Mucosa of stomach (tissue), 1 donor: ENCODE measurements at regions not wholly inside any gene's neighbourhood (a gene's known extent, or its start where the extent isn't known, plus 50 kb on each side); places are given as distances from the start of the nearest gene placed in this dataset.

Source experiments
- H3K27me3 ChIP-seq: one replicate; pipeline ENCODE4 v1.7.0; 2013; ENCODE audit warnings: mild to moderate bottlenecking, low read length; ENCODE audit not compliant: control insufficient read depth, insufficient read depth
- H3K36me3 ChIP-seq: one replicate; pipeline ENCODE4 v1.7.0; 2013; ENCODE audit warnings: low read length; ENCODE audit not compliant: control insufficient read depth, insufficient read depth
- H3K4me1 ChIP-seq: one replicate; pipeline ENCODE4 v1.7.0; 2013; ENCODE audit warnings: mild to moderate bottlenecking, low read length; ENCODE audit not compliant: control insufficient read depth, insufficient read depth
- H3K4me3 ChIP-seq: one replicate; pipeline ENCODE4 v1.7.0; 2013; ENCODE audit warnings: low read length
- H3K9ac ChIP-seq: one replicate; pipeline ENCODE4 v1.7.0; 2013; ENCODE audit warnings: mild to moderate bottlenecking, low read length, moderate library complexity
- H3K9me3 ChIP-seq: one replicate; pipeline ENCODE4 v1.7.0; 2013; ENCODE audit warnings: mild to moderate bottlenecking, low read length, moderate library complexity; ENCODE audit not compliant: control insufficient read depth
- donor health status: Pancreatic carcinoma.

DNA sequence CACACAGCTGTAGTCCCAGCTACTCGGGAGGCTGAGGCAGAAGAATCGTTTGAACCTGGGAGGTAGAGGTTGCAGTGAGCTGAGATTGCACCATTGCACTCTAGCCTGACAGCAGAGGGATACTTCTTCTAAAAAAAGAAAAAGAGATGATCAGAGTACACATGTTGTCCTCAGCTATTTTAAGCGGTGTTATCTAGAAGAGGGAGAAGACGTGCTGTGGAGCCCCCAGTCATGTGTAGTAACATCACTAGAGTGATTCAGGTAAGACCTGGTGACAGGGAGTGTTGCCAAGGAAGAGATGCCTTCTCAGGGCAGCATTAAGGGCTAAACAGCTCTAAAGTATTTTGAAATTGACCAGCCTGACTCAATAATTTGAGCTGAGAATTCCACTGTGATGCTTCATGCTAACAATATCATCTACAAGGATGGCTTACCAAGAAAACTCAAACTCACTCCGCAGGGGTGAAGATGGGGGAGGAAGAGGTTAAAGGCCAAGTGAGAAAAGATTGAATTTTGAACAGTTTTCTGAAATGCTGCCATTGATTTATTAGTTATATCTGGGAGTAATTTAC, 97.4 kb downstream of the KLF6 start:
- Histone ChIP-seq H3K4me3 (no peak overlapping the region), H3K4me1 (peaks cover 6% of the 10 kb centered on the region), H3K36me3 (no peaks in the 10 kb centered on the region)

DNA sequence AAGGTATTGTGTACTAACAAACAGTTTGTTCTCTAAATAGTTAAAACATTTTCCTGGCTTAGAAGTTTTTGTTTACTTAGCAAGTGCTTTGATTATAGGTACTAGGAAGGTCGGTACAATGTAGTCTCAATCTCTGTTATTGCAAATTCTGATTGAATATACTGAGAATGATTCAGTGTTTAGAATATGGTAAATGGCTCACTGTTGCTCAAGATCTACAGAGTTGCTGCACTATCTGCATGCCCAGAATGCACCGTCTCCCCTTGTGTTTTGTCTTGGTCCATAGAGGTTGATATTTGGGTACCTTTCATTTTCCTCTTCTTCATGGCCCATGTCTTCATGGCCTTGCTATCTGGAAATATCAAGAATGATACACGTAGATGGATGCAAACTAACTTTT, 99.6 kb downstream of the KLF6 start:
- H3K9me3 ChIP-seq = no peaks in the 10 kb centered on the region
- no peak overlapping the region for H3K9ac ChIP-seq
- H3K4me1 ChIP-seq = no peaks in the 10 kb centered on the region
- no peaks in the 10 kb centered on the region for H3K36me3 ChIP-seq
- no peak overlapping the region for H3K4me3 ChIP-seq
- no peaks in the 10 kb centered on the region for H3K27me3 ChIP-seq

More for the DNA sequence above, 97.4 kb downstream of the KLF6 start:
- Histone ChIP-seq H3K9me3 (no peaks in the 10 kb centered on the region), H3K9ac (no peak overlapping the region), H3K27me3 (no peaks in the 10 kb centered on the region)

DNA sequence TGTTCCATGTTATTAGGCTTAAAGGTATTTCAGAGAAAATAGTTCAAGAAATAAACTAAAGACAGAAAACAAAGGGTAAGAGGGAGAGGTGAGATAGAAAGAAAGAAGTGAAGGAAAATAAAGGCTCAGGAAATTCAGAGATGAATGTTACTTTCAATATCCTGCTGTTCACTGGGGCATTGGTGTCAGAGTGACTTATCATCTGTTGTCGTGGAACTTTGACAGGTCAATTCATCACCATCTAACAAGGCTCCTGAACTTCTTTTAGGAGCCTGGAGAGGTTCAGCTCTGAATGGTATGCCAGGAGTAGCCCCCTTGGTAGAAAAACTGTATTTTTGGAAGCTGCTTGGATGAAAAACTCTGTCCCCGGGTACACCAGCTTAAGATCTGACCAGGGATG, 100.1 kb downstream of the KLF6 start:
- H3K27me3 ChIP-seq = no peaks in the 10 kb centered on the region
- H3K4me3 ChIP-seq = no peak overlapping the region
- H3K9me3 ChIP-seq = no peaks in the 10 kb centered on the region
- no peaks in the 10 kb centered on the region for H3K36me3 ChIP-seq
- no peak overlapping the region for H3K9ac ChIP-seq
- H3K4me1 ChIP-seq = no peaks in the 10 kb centered on the region

DNA sequence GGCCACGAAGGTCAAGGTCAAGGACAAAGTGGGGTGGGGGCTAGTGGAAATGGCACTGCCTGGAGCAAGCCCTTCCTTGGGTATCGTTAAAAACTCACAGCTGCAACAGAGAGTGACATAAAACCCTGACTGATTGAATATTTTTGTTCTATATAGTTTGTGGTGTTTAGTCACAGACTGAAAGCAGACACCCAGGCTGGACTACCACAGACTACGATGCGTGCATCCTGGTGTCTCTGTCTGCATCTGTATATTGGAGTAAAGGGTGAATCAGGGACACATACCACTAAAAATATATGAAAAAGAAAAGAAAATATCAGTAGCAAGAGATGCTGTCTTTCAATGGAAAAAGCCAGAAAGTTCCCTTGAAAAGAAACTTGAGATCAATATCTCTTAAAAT, 101.4 kb downstream of the KLF6 start:
- no peak overlapping the region for H3K9ac ChIP-seq
- no peaks in the 10 kb centered on the region for H3K27me3 ChIP-seq

DNA sequence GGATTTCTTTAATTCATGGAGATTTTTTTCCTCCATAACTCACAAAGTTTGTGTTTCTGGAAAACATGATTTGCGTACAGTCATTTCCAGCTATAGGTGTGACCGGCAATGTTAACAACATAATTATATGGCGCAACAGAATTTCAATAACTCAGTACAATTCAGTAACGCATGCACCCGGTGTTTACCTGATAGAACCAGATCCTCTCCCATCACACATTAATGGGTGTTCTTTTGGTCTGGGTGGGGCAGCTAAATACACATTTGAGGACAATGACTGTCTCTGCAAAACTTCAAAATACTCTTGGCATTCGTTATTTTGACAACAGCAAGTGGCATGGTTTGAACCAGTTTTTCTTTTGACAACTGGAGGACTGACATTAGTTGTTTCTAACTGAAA, 102.3 kb downstream of the KLF6 start:
- H3K4me3 ChIP-seq = no peak overlapping the region
- H3K9ac ChIP-seq = no peak overlapping the region
- no peaks in the 10 kb centered on the region for H3K27me3 ChIP-seq
- no peaks in the 10 kb centered on the region for H3K9me3 ChIP-seq
- H3K4me1 ChIP-seq = no peaks in the 10 kb centered on the region
- no peaks in the 10 kb centered on the region for H3K36me3 ChIP-seq

More for the DNA sequence above, 101.4 kb downstream of the KLF6 start:
- Histone ChIP-seq H3K4me3 (no peak overlapping the region), H3K36me3 (no peaks in the 10 kb centered on the region), H3K4me1 (no peaks in the 10 kb centered on the region), H3K9me3 (no peaks in the 10 kb centered on the region)

DNA sequence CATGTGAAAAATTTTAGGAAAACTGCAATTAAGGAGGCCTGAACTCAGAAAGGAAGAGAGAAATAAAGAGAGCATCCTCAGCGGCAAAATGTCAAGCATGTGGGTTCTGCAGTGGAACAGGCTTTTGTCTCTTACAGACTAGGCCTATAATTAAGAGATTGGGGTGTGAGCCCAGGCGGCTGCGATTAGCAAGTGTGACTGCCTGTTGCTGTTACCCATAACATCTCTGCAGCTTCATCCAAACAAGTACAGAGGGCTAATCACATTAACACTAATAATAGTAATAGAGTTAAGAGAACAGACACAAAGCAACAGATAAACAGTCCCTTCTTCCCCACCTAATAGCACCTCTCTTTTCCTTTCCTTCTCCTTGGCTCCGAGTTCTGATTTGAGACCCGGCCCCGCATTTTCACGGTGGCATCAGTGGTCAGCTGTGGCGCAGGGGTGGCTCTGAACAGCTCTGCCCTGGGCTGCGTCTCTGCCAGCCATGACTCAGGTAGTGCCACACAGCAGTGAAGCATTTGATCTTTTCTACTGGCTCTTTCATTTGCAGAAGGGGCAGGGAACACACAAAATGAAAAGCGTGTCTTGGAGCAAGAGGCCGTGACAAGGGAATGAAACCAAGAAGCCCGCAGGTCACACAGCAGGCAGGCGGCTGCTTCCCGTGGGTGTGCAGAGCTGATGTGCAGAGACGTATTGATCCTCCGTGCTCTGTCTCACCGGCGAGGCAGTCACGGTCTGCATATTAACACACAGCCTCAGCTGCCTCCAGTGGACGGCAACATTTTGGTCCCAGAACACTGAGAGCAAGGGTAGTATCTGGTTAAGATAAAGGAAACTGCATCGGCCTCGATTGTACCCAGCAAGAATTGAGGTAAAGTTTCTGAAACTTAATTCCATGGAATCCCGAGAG, 103.1 kb downstream of the KLF6 start:
- no peak overlapping the region for H3K9ac ChIP-seq
- no peak overlapping the region for H3K4me3 ChIP-seq
- H3K9me3 ChIP-seq = no peaks in the 10 kb centered on the region
- no peaks in the 10 kb centered on the region for H3K27me3 ChIP-seq
- no peaks in the 10 kb centered on the region for H3K36me3 ChIP-seq
- H3K4me1 ChIP-seq = no peaks in the 10 kb centered on the region

DNA sequence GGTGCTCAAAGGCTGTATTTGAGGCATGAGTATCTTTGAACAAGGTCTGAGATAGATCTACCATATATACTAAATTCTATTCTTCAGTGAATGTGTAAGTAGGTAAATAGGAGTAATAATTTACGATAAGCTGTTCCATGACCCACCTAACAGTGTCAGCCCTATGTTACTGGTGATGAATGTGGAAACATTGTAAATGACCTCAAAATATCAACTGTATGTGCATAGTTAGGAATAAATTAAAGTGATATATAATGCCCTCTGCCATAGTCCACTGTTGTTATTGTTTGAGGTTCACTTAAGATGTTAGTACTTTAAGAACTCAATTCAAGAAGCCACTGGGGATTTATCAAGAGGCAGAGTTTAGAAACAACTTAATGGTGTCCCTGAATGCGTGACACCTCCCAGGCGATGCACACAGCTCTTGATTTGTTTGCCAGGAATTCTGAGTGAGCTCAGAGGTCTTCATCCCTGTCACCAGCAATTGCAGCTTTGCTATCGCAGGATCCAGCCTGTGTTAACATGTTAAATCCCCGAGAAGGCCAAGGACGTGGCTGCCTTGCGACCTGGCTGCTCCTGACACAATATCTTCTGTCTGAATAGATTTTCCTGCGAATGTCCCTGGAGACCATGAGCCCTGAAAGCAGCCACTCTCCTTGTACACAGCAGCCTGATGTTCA, 104.9 kb downstream of the KLF6 start:
- H3K4me3 ChIP-seq = no peak overlapping the region
- H3K27me3 ChIP-seq = no peaks in the 10 kb centered on the region
- no peaks in the 10 kb centered on the region for H3K9me3 ChIP-seq
- H3K9ac ChIP-seq = no peak overlapping the region
- no peaks in the 10 kb centered on the region for H3K4me1 ChIP-seq
- no peaks in the 10 kb centered on the region for H3K36me3 ChIP-seq

DNA sequence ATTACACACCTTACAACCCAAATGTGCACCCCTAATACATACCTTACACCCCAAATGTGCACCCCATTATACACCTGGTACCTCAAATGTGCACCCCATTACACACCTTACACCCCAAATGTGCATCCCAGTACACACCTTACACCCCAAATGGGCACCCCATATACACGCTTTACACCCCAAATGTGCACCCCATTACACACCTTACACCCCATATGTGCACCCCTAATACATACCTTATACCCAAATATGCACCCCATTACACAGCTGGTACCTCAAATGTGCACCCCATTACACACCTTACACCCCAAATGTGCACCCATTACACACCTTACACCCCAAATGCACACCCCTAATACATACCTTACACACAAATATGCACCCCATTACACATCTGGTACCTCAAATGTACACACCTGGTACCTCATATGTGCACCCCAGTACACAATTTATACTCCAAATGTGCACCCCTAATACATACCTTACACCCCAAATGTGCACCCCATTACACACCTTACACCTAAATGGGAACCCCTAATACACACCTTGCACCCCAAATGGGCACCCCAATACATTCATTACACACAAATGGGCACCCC, 106.3 kb downstream of the KLF6 start:
- no peak overlapping the region for H3K9ac ChIP-seq
- H3K9me3 ChIP-seq = no peaks in the 10 kb centered on the region
- H3K27me3 ChIP-seq = no peaks in the 10 kb centered on the region
- no peaks in the 10 kb centered on the region for H3K4me1 ChIP-seq
- H3K4me3 ChIP-seq = no peak overlapping the region
- H3K36me3 ChIP-seq = no peaks in the 10 kb centered on the region

DNA sequence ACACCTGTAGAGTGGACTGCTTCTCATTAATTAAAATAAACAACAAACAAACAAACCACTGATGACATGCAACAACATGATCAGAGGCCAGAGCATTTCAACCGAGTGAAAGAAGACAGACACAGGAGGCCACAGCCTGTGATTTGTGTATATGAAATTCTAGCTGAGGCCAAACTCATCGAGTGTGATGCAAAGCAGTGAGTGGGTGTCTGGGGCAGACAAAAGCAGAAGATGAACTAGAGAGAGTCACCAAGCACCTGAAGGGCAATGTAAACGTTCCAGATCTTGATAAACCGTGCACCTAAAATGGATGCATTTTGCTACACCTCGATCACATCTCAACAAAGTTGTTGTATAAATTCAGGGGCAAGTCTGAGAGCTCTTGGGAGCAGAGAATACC, 108.4 kb downstream of the KLF6 start:
- H3K27me3 ChIP-seq = no peaks in the 10 kb centered on the region
- H3K9me3 ChIP-seq = no peaks in the 10 kb centered on the region
- H3K4me3 ChIP-seq = no peak overlapping the region
- no peak overlapping the region for H3K9ac ChIP-seq
- no peaks in the 10 kb centered on the region for H3K4me1 ChIP-seq
- no peaks in the 10 kb centered on the region for H3K36me3 ChIP-seq

DNA sequence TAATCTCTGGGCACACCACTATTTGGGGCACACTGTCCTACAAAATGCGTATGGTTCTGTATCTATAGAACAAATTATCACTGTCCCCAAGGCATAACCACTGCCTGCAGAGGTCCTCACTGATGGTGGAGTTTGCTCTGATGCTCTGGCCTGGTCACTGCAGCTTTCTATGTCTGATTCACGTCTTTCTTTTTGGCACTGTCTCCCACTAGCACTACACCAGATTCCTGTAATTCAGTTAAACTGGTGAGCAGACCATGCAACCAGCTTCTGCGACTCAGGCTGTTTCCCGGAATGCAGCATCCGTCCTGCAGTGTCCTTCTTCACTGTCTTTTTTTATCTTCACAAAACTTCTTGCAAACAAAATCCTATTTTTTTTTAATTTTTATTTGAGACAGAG, 112.8 kb downstream of the KLF6 start:
- Histone ChIP-seq H3K36me3 (no peaks in the 10 kb centered on the region), H3K27me3 (peaks cover 2% of the 10 kb centered on the region), H3K4me1 (peaks cover 7% of the 10 kb centered on the region), H3K9me3 (no peaks in the 10 kb centered on the region), H3K4me3 (no peak overlapping the region), H3K9ac (no peak overlapping the region)

DNA sequence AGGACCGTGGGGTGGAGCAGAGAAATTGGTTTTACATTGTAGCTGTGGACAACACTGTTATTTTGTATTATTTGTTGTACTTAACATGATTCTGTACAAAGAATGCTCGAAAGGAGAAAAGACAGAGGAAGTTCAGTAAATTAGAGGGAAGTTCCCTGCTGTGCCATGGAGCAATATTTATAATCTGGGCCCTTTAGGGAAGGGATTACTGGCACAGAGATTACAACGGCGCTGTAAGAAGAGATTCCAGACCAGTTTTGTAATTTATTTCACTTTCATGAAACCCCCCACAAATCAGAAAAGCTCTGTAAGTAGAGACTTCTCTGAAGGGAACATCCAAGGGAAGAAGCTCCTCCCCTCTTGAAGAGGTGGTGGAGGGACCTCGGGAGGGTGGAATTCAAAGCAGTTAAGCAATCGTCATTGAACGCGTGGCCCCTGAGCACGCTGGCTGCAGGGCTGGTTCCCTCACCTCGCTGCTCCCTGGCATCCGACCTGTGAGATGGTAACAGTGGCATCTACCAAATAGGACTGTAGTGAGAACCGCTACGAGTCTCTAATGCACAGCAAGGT, 113.5 kb downstream of the KLF6 start:
- peaks cover 7% of the 10 kb centered on the region for H3K4me1 ChIP-seq
- no peaks in the 10 kb centered on the region for H3K9me3 ChIP-seq
- H3K9ac ChIP-seq = no peak overlapping the region
- H3K27me3 ChIP-seq = peaks cover 5% of the 10 kb centered on the region
- H3K4me3 ChIP-seq = no peak overlapping the region
- H3K36me3 ChIP-seq = no peaks in the 10 kb centered on the region

DNA sequence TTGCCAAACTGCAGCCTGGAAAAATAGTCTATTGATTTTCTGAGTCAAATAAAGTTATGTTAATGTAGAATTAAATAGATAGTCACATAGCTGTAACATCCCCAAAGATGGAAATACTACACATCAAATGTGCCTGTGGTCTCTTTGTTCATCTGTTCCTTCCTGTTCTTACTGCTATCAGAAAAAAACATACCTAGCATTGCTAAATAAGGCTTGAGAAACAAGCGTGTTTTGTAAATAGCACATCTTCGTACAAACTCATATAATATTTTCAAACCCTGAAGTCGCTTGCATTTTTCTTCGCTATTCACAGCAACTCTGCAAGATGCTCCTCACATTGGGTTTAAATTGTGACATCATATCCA, 116.1 kb downstream of the KLF6 start:
- Histone ChIP-seq H3K9me3 (no peaks in the 10 kb centered on the region), H3K4me3 (no peak overlapping the region), H3K4me1 (peaks cover 7% of the 10 kb centered on the region), H3K36me3 (no peaks in the 10 kb centered on the region), H3K27me3 (peaks cover 5% of the 10 kb centered on the region), H3K9ac (no peak overlapping the region)
